ENCODE measurements at regions not wholly inside any gene's neighbourhood (a gene's known extent, or its start where the extent isn't known, plus 50 kb on each side); places are given as distances from the start of the nearest gene placed in this dataset.

- H3K9me3 ChIP-seq (ENCODE audit: control insufficient read depth, low read length): no peaks in the 10 kb centered on the region
- 80 to 100% methylated on average over 1 to 5 of the region's 5 CpGs for WGBS, 2 experiments (ENCODE audit: insufficient coverage in 1 of 2, insufficient read length in 1 of 2)
- Mint-ChIP-seq H3K36me3 (ENCODE audit: low read depth) (no peaks in the 10 kb centered on the region), H3K9me3 (no peaks in the 10 kb centered on the region), H3K4me3 (no peak overlapping the region), H3K4me1 (peaks cover 3% of the 10 kb centered on the region), H3K27ac (no peak overlapping the region), H3K27me3 (ENCODE audit: insufficient read depth) (peaks cover 31% of the 10 kb centered on the region)
- no peaks in the 10 kb centered on the region for H3K4me1 ChIP-seq (ENCODE audit: control insufficient read depth, insufficient read depth, low read length)
- TF ChIP-seq CTCF (conservative IDR thresholded peaks at IDR 0.05): no peak
- H3K27ac ChIP-seq (ENCODE audit: low read depth, low read length): no peak overlapping the region
- no peak overlapping the region for H3K9ac ChIP-seq (ENCODE audit: extremely low read depth, low read length, poor library complexity, severe bottlenecking)
- no peak overlapping the region for H3K4me3 ChIP-seq (ENCODE audit: low read length)
- H3K36me3 ChIP-seq (ENCODE audit: control insufficient read depth, insufficient read depth, low read length): no peaks in the 10 kb centered on the region
- H3K27me3 ChIP-seq (ENCODE audit: control insufficient read depth, insufficient read depth, low read length, poor library complexity, severe bottlenecking): no peaks in the 10 kb centered on the region
- DNase-seq: no peak
These were observed 115.1 kb upstream of the ZNF366 start for GRCh38 chr5:72622170-72622760.

GRCh38 chr5:72621576-72621975 is 114.4 kb upstream of the ZNF366 start:
- Mint-ChIP-seq H3K4me3 (no peak overlapping the region), H3K4me1 (peaks cover 3% of the 10 kb centered on the region), H3K27ac (no peak overlapping the region), H3K27me3 (ENCODE audit: insufficient read depth) (peaks cover 31% of the 10 kb centered on the region), H3K36me3 (ENCODE audit: low read depth) (no peaks in the 10 kb centered on the region), H3K9me3 (no peaks in the 10 kb centered on the region)
- DNase-seq: no peak
- H3K36me3 ChIP-seq (ENCODE audit: control insufficient read depth, insufficient read depth, low read length): no peaks in the 10 kb centered on the region
- H3K27me3 ChIP-seq (ENCODE audit: control insufficient read depth, insufficient read depth, low read length, poor library complexity, severe bottlenecking): no peaks in the 10 kb centered on the region
- H3K9ac ChIP-seq (ENCODE audit: extremely low read depth, low read length, poor library complexity, severe bottlenecking): no peak overlapping the region
- no peak overlapping the region for H3K4me3 ChIP-seq (ENCODE audit: low read length)
- H3K9me3 ChIP-seq (ENCODE audit: control insufficient read depth, low read length): no peaks in the 10 kb centered on the region
- no peaks in the 10 kb centered on the region for H3K4me1 ChIP-seq (ENCODE audit: control insufficient read depth, insufficient read depth, low read length)
- H3K27ac ChIP-seq (ENCODE audit: low read depth, low read length): no peak overlapping the region
- no peak for TF ChIP-seq CTCF (conservative IDR thresholded peaks at IDR 0.05)
- WGBS, 2 experiments (ENCODE audit: insufficient coverage in 1 of 2, insufficient read length in 1 of 2): 63 to 88% methylated on average over 1 of the region's 1 CpG

GRCh38 chr5:72619677-72620076 is 112.5 kb upstream of the ZNF366 start:
- no peak overlapping the region for H3K4me3 ChIP-seq (ENCODE audit: low read length)
- H3K36me3 Mint-ChIP-seq (ENCODE audit: low read depth): no peaks in the 10 kb centered on the region
- no peak overlapping the region for H3K4me3 Mint-ChIP-seq
- TF ChIP-seq CTCF (conservative IDR thresholded peaks at IDR 0.05): no peak
- no peaks in the 10 kb centered on the region for H3K9me3 ChIP-seq (ENCODE audit: control insufficient read depth, low read length)
- no peak for DNase-seq
- H3K27me3 Mint-ChIP-seq (ENCODE audit: insufficient read depth): peaks cover 30% of the 10 kb centered on the region
- H3K9me3 Mint-ChIP-seq: no peaks in the 10 kb centered on the region
- H3K9ac ChIP-seq (ENCODE audit: extremely low read depth, low read length, poor library complexity, severe bottlenecking): no peak overlapping the region
- whole genome bisulfite sequencing, 2 experiments (ENCODE audit: insufficient coverage in 1 of 2, insufficient read length in 1 of 2): 67 to 71% methylated on average over 1 of the region's 1 CpG
- H3K4me1 ChIP-seq (ENCODE audit: control insufficient read depth, insufficient read depth, low read length): no peaks in the 10 kb centered on the region
- H3K27me3 ChIP-seq (ENCODE audit: control insufficient read depth, insufficient read depth, low read length, poor library complexity, severe bottlenecking): no peaks in the 10 kb centered on the region
- H3K27ac ChIP-seq (ENCODE audit: low read depth, low read length): no peak overlapping the region
- no peaks in the 10 kb centered on the region for H3K36me3 ChIP-seq (ENCODE audit: control insufficient read depth, insufficient read depth, low read length)
- H3K27ac Mint-ChIP-seq: no peak overlapping the region
- peaks cover 3% of the 10 kb centered on the region for H3K4me1 Mint-ChIP-seq
